GM23248 (cell line): ENCODE measurements at regions not wholly inside any gene's neighbourhood (a gene's known extent, or its start where the extent isn't known, plus 50 kb on each side); places are given as distances from the start of the nearest gene placed in this dataset.

Experiments used
- EZH2 ChIP-seq: fragments of 200-600 bp; sonication (generic); IDR thresholded peaks from 2 replicates; pipeline ENCODE4 v1.6.1; 2018; ENCODE audit warnings: antibody characterized with exemption, mild to moderate bottlenecking; ENCODE audit not compliant: insufficient read depth, poor library complexity, severe bottlenecking
- EZH2phosphoT487 ChIP-seq: fragments of 200-600 bp; sonication (generic); IDR thresholded peaks from 2 replicates; pipeline ENCODE4 v1.6.1; 2018; ENCODE audit warnings: antibody characterized with exemption, moderate library complexity, mild to moderate bottlenecking, low read depth; ENCODE audit not compliant: insufficient read depth

DNA sequence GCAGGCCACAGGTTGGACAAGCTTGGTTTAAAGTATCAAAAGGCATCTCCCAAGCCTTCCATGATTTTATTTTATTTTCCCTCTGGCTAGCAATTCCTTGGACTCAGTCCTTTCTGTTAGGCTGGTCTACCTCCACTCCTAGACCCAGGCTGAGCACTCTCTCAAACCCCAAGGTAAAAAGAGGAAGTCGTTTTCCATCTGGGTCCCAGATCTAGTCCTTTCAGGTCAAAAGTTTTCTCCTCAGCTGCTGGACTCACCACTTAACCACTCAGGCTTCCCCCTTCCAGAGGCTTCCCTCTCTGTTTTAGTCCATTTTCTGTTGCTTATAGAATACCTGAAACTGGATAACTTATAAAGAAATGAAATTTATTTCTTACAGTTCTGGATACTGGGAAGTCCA is 252.3 kb upstream of the MKLN1 start:
- no peak for TF ChIP-seq EZH2
- TF ChIP-seq EZH2phosphoT487 = no peak
